IMR-90 (cell line): ENCODE measurements at regions not wholly inside any gene's neighbourhood (a gene's known extent, or its start where the extent isn't known, plus 50 kb on each side); places are given as distances from the start of the nearest gene placed in this dataset.

Source experiments
- ATAC-seq: fragments of 200-7000 bp; cut with Tn5 transposase; 2 replicates; pipeline ENCODE4 v1.9.1; 2020; ENCODE audit warnings: low read depth, mild to moderate bottlenecking, moderate library complexity
- BruUV-seq: library from RNA; stranded (reverse); fragments of 400-500 nt; replicated peaks from 2 replicates; lab custom pipeline; 2021; lab: Mats Ljungman, UMichigan
- CTCF ChIA-PET: fragments of 300-600 bp; formaldehyde crosslinking; extraction: SDS; loops from one replicate; lab custom pipeline; 2021; ENCODE audit warnings: antibody characterized with exemption; lab: Yijun Ruan, JAX
- POLR2A ChIA-PET: fragments of 300-600 bp; sonication (Branson Sonifier 250); formaldehyde crosslinking; loops from one replicate; lab custom pipeline; 2022; ENCODE audit warnings: antibody characterized with exemption; ENCODE audit not compliant: unreplicated experiment; lab: Charles Lee
- DNase-seq: peaks from one replicate; pipeline ENCODE4 v3.0.0; 2013
- H2AFZ ChIP-seq: replicated peaks from 2 replicates; pipeline ENCODE3; 2013; ENCODE audit warnings: low read length, mild to moderate bottlenecking; ENCODE audit not compliant: poor library complexity
- H2AK5ac ChIP-seq: 2 replicates; pipeline ENCODE4 v1.6.1; 2013; ENCODE audit warnings: low read depth, low read length, inconsistent platforms
- H2AK9ac ChIP-seq: replicated peaks from 2 replicates; pipeline ENCODE3; 2013; ENCODE audit warnings: mild to moderate bottlenecking, low read depth, low read length, moderate library complexity; ENCODE audit not compliant: poor library complexity
- H2BK120ac ChIP-seq: 2 replicates; pipeline ENCODE4 v1.6.1; 2013; ENCODE audit warnings: low read depth, low read length, inconsistent platforms
- H2BK15ac ChIP-seq: 3 replicates; pipeline ENCODE4 v1.6.1; 2013; ENCODE audit warnings: low read depth, low read length, inconsistent platforms
- H2BK20ac ChIP-seq: 2 replicates; pipeline ENCODE4 v1.6.1; 2013; ENCODE audit warnings: low read depth, mild to moderate bottlenecking, inconsistent platforms, low read length, moderate library complexity
- H2BK5ac ChIP-seq: 2 replicates; pipeline ENCODE4 v1.6.1; 2013; ENCODE audit warnings: mild to moderate bottlenecking, low read depth, low read length, inconsistent platforms; ENCODE audit not compliant: poor library complexity, severe bottlenecking
- H3K14ac ChIP-seq: replicated peaks from 2 replicates; pipeline ENCODE4 v1.6.1; 2013; ENCODE audit warnings: low read depth, low read length, inconsistent platforms
- H3K18ac ChIP-seq: 2 replicates; pipeline ENCODE4 v1.6.1; 2013; ENCODE audit warnings: low read depth, low read length, control low read depth
- H3K23ac ChIP-seq: 2 replicates; pipeline ENCODE4 v1.6.1; 2013; ENCODE audit warnings: low read depth, low read length, inconsistent platforms
- H3K27ac ChIP-seq: 2 replicates; pipeline ENCODE4 v1.5.1; 2013; ENCODE audit warnings: mild to moderate bottlenecking, control low read depth, low read length; ENCODE audit not compliant: insufficient read depth
- H3K27me3 ChIP-seq: 2 replicates; pipeline ENCODE4 v1.6.1; 2013; ENCODE audit warnings: low read length; ENCODE audit not compliant: control insufficient read depth, insufficient read depth
- H3K36me3 ChIP-seq: 2 replicates; pipeline ENCODE4 v1.6.1; 2013; ENCODE audit warnings: low read length, mixed read lengths; ENCODE audit not compliant: control insufficient read depth, insufficient read depth
- H3K4ac ChIP-seq: 2 replicates; pipeline ENCODE4 v1.6.1; 2013; ENCODE audit warnings: low read depth, low read length, inconsistent platforms
- H3K4me1 ChIP-seq: 2 replicates; pipeline ENCODE4 v1.6.1; 2013; ENCODE audit warnings: low read length, mixed read lengths; ENCODE audit not compliant: control insufficient read depth, insufficient read depth
- H3K4me2 ChIP-seq: 2 replicates; pipeline ENCODE4 v1.6.1; 2013; ENCODE audit warnings: low read depth, mild to moderate bottlenecking, control low read depth, low read length, moderate library complexity
- H3K4me3 ChIP-seq: 2 replicates; pipeline ENCODE4 v1.5.1; 2013; ENCODE audit warnings: low read depth, mild to moderate bottlenecking, control low read depth, low read length, moderate library complexity; ENCODE audit not compliant: insufficient read depth
- H3K56ac ChIP-seq: 2 replicates; pipeline ENCODE4 v1.6.1; 2013; ENCODE audit warnings: low read length, inconsistent platforms; ENCODE audit not compliant: insufficient read depth; ENCODE audit errors: extremely low read depth
- H3K79me1 ChIP-seq, 2 experiments: 2 replicates each; pipeline ENCODE4 v1.6.1; 2013; ENCODE audit warnings: low read length in 2 of 2, inconsistent platforms in 1 of 2, low read depth in 1 of 2
- H3K9ac ChIP-seq: 2 replicates; pipeline ENCODE4 v1.6.1; 2013; ENCODE audit warnings: low read depth, low read length, control low read depth
- H3K9me1 ChIP-seq: 2 replicates; pipeline ENCODE4 v1.6.1; 2013; ENCODE audit warnings: low read length, inconsistent platforms; ENCODE audit not compliant: insufficient read depth
- H3K9me3 ChIP-seq: 2 replicates; pipeline ENCODE4 v1.6.1; 2013; ENCODE audit warnings: low read length; ENCODE audit not compliant: control insufficient read depth, insufficient read depth
- H4K20me1 ChIP-seq: 2 replicates; pipeline ENCODE4 v1.6.1; 2013; ENCODE audit warnings: low read length, inconsistent platforms; ENCODE audit not compliant: insufficient read depth
- H4K5ac ChIP-seq: 2 replicates; pipeline ENCODE4 v1.6.1; 2013; ENCODE audit warnings: mild to moderate bottlenecking, low read depth, low read length, control low read depth
- H4K8ac ChIP-seq, 2 experiments: 2 replicates each; pipeline ENCODE4 v1.6.1; 2013; ENCODE audit warnings: low read depth in 2 of 2, low read length in 2 of 2, control low read depth in 1 of 2, inconsistent platforms in 1 of 2
- H4K91ac ChIP-seq: 2 replicates; pipeline ENCODE4 v1.6.1; 2013; ENCODE audit warnings: low read depth, low read length, inconsistent platforms; ENCODE audit not compliant: insufficient read depth
- BHLHE40 ChIP-seq: fragments of 150-350 bp; IDR thresholded peaks from 2 replicates; pipeline ENCODE4 v1.6.1; 2016; ENCODE audit warnings: mild to moderate bottlenecking, low read depth, low read length
- CEBPB ChIP-seq: IDR thresholded peaks from 2 replicates; pipeline ENCODE4 v1.6.1; 2012; ENCODE audit warnings: low read depth, low read length, improper control_type of control experiment
- CHD1 ChIP-seq: IDR thresholded peaks from 2 replicates; pipeline ENCODE4 v1.6.1; 2012; ENCODE audit warnings: low read depth, low read length, improper control_type of control experiment
- FOS ChIP-seq: fragments of 150-350 bp; IDR thresholded peaks from 2 replicates; pipeline ENCODE4 v1.6.1; 2016; ENCODE audit warnings: low read depth, low read length
- MAFK ChIP-seq: IDR thresholded peaks from 2 replicates; pipeline ENCODE4 v1.6.1; 2012; ENCODE audit warnings: low read depth, low read length, improper control_type of control experiment
- MXI1 ChIP-seq: IDR thresholded peaks from 2 replicates; pipeline ENCODE4 v1.6.1; 2012; ENCODE audit warnings: low read depth, mild to moderate bottlenecking, low read length, moderate library complexity, borderline replicate concordance
- NFE2L2 ChIP-seq: fragments of 150-350 bp; IDR thresholded peaks from 2 replicates; pipeline ENCODE4 v1.6.1; 2016; ENCODE audit warnings: low read depth, mild to moderate bottlenecking, low read length
- RAD21 ChIP-seq: IDR thresholded peaks from 2 replicates; pipeline ENCODE4 v1.6.1; 2012; ENCODE audit warnings: low read length, improper control_type of control experiment
- RCOR1 ChIP-seq: IDR thresholded peaks from 2 replicates; pipeline ENCODE4 v1.6.1; 2012; ENCODE audit warnings: mild to moderate bottlenecking, low read length, improper control_type of control experiment; ENCODE audit not compliant: insufficient replicate concordance
- RFX5 ChIP-seq: IDR thresholded peaks from 2 replicates; pipeline ENCODE4 v1.8.0; 2012; ENCODE audit warnings: low read depth, mild to moderate bottlenecking, low read length, moderate library complexity
- SMC3 ChIP-seq: fragments of 150-350 bp; IDR thresholded peaks from 2 replicates; pipeline ENCODE4 v1.6.1; 2016; ENCODE audit warnings: low read depth, mild to moderate bottlenecking, antibody characterized with exemption, low read length, moderate library complexity
- WGBS, 2 experiments: methylation state at CpG; one replicate each; pipeline versions ENCODE4 v1.1.5 to v1.1.7; 2013; ENCODE audit warnings: missing lambda C conversion rate in 2 of 2; ENCODE audit not compliant: insufficient read length in 1 of 2; ENCODE audit errors: extremely low coverage in 2 of 2; 5-methylcytosine and 5-hydroxymethylcytosine counted together
- dilution Hi-C: fragments of 300-500 bp; cut with HindIII; formaldehyde crosslinking; loops from one replicate; pipeline ENCODE4 v1.14.3; 2018; ENCODE audit warnings: low sequenced_read_pairs; ENCODE audit not compliant: unreplicated experiment
- in situ Hi-C: fragments of 300-500 bp; cut with MboI; formaldehyde crosslinking; loops from 3 replicates; pipeline ENCODE4 v1.14.3; 2019; ENCODE audit warnings: low sequenced_read_pairs, inconsistent platforms, mixed read lengths
- intact Hi-C: fragments of 100-400 bp; cut with micrococcal nuclease; formaldehyde crosslinking; loops from 2 replicates; pipeline ENCODE4 v1.10.0; 2022
- TF ChIP-seq, protein P1 (sequence below): conservative IDR thresholded peaks from 2 replicates; pipeline ENCODE4 v1.5.1; 2012; ENCODE audit warnings: mild to moderate bottlenecking, low read depth, low read length, improper control_type of control experiment
- TF ChIP-seq, protein P2 (sequence below): fragments of 150-350 bp; IDR thresholded peaks from 2 replicates; pipeline ENCODE4 v1.6.1; 2017; ENCODE audit warnings: mild to moderate bottlenecking, antibody characterized with exemption, low read length, low read depth
- TF ChIP-seq, protein P3 (sequence below): fragments of 150-350 bp; IDR thresholded peaks from 2 replicates; pipeline ENCODE4 v1.6.1; 2016; ENCODE audit warnings: low read depth, mild to moderate bottlenecking, low read length, moderate library complexity, borderline replicate concordance

DNA sequence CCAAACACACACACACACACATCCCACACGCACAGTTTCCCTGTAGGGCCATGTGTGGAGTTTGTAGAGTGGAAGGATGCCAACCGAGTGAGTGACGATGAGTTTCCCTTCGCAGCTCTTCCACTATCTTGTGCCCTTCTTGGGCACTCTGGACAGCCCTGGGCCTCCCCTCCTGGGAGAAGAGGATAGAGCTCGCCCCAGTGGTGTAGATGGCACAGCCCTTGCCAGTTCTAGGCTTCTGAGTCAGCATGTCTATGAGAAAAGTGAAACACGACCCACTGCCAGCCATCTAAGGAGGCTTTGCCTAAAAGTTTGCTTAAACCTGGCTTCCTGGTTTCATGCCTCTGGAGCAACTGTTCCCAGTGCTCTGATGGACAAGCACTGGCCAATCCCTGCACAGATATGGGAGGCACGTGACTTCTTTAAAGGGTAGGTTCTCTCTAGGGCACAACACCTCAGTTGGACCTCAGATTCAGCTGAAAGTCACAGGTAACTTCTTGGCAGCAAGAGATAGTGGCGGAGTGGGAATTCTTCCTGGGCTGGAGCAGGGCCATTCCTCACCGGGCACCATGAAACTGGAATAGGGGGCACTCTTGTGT lies 195.9 kb upstream of the GALNT2 start:
- Histone ChIP-seq H3K14ac (no peak overlapping the region), H3K9ac (no peak overlapping the region), H2BK20ac (no peak overlapping the region), H2BK5ac (peak overlapping the region; percentile 30), H3K4me3 (no peak overlapping the region), H3K9me1 (no peaks in the 10 kb centered on the region), H3K9me3 (no peaks in the 10 kb centered on the region), H3K27me3 (no peaks in the 10 kb centered on the region), H2AFZ (no peak overlapping the region), H3K18ac (no peak overlapping the region), H3K4me2 (no peak overlapping the region), H3K4me1 (no peaks in the 10 kb centered on the region), H3K27ac (no peak overlapping the region), H2AK9ac (no peak overlapping the region), H3K23ac (no peak overlapping the region), H2AK5ac (no peak overlapping the region), H4K20me1 (no peaks in the 10 kb centered on the region), H4K5ac (no peak overlapping the region), H3K36me3 (no peaks in the 10 kb centered on the region), H3K4ac (no peak overlapping the region), H2BK120ac (no peak overlapping the region), H3K79me1 (no peaks in the 10 kb centered on the region), H4K91ac (no peak overlapping the region), H3K56ac (no peak overlapping the region), H2BK15ac (no peak overlapping the region), H4K8ac (no peak overlapping the region)
- DNase-seq (no peak), ATAC-seq (no peak)
- intact Hi-C loops, result no loop called here
- no TSS peak for BruUV-seq
- TF ChIP-seq SMC3 (no peak), RAD21 (no peak), RFX5 (no peak), NFE2L2 (no peak), CHD1 (no peak), MXI1 (no peak), RCOR1 (no peak), MAFK (no peak), BHLHE40 (no peak), CEBPB (no peak), FOS (no peak)
- TF ChIP-seq, protein P1, sequence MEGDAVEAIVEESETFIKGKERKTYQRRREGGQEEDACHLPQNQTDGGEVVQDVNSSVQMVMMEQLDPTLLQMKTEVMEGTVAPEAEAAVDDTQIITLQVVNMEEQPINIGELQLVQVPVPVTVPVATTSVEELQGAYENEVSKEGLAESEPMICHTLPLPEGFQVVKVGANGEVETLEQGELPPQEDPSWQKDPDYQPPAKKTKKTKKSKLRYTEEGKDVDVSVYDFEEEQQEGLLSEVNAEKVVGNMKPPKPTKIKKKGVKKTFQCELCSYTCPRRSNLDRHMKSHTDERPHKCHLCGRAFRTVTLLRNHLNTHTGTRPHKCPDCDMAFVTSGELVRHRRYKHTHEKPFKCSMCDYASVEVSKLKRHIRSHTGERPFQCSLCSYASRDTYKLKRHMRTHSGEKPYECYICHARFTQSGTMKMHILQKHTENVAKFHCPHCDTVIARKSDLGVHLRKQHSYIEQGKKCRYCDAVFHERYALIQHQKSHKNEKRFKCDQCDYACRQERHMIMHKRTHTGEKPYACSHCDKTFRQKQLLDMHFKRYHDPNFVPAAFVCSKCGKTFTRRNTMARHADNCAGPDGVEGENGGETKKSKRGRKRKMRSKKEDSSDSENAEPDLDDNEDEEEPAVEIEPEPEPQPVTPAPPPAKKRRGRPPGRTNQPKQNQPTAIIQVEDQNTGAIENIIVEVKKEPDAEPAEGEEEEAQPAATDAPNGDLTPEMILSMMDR, result no peak
- TF ChIP-seq, protein P2, sequence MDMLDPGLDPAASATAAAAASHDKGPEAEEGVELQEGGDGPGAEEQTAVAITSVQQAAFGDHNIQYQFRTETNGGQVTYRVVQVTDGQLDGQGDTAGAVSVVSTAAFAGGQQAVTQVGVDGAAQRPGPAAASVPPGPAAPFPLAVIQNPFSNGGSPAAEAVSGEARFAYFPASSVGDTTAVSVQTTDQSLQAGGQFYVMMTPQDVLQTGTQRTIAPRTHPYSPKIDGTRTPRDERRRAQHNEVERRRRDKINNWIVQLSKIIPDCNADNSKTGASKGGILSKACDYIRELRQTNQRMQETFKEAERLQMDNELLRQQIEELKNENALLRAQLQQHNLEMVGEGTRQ, result no peak
- TF ChIP-seq, protein P3, sequence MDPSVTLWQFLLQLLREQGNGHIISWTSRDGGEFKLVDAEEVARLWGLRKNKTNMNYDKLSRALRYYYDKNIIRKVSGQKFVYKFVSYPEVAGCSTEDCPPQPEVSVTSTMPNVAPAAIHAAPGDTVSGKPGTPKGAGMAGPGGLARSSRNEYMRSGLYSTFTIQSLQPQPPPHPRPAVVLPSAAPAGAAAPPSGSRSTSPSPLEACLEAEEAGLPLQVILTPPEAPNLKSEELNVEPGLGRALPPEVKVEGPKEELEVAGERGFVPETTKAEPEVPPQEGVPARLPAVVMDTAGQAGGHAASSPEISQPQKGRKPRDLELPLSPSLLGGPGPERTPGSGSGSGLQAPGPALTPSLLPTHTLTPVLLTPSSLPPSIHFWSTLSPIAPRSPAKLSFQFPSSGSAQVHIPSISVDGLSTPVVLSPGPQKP, result no peak
- POLR2A ChIA-PET, result no interaction called here
- dilution Hi-C loops, result no loop called here
- in situ Hi-C loops, result no loop called here
- CTCF ChIA-PET, result no interaction called here
- 92% methylated on average over 2 of the region's 9 CpGs; no CpG with 5 or more reads in 1 of the 2 experiments for WGBS, 2 experiments
